Activated naive CD4-positive, alpha-beta T cell treated with anti-CD3 and anti-CD28 coated beads, Interleukin-2, amount 10 ng/mL, durations not matched to agents 7 days and 5 days (primary cell): ENCODE measurements at regions not wholly inside any gene's neighbourhood (a gene's known extent, or its start where the extent isn't known, plus 50 kb on each side); places are given as distances from the start of the nearest gene placed in this dataset.

Experiments used
- CTCF ChIA-PET: fragments of 350-600 bp; sonication (Branson Sonifier 250); formaldehyde crosslinking; loops from one replicate; lab custom pipeline; 2021; ENCODE audit warnings: antibody characterized with exemption; lab: Charles Lee
- DNase-seq: peaks from one replicate; pipeline ENCODE4 v3.0.0-alpha.2; 2020
- H3K27ac Mint-ChIP-seq: one replicate; pipeline ENCODE4 v1.8.0; 2021; ENCODE audit warnings: mild to moderate bottlenecking, moderate library complexity, mixed read lengths
- H3K27me3 Mint-ChIP-seq: one replicate; pipeline ENCODE4 v1.8.0; 2021; ENCODE audit warnings: mild to moderate bottlenecking, mixed read lengths
- H3K36me3 Mint-ChIP-seq: one replicate; pipeline ENCODE4 v1.8.0; 2021; ENCODE audit warnings: mixed read lengths
- H3K4me1 Mint-ChIP-seq: one replicate; pipeline ENCODE4 v1.8.0; 2021; ENCODE audit warnings: mixed read lengths
- H3K4me3 Mint-ChIP-seq: one replicate; pipeline ENCODE4 v1.8.0; 2021; ENCODE audit warnings: mild to moderate bottlenecking, moderate library complexity, mixed read lengths
- H3K9me3 Mint-ChIP-seq: one replicate; pipeline ENCODE4 v1.8.0; 2021; ENCODE audit warnings: mixed read lengths

DNA sequence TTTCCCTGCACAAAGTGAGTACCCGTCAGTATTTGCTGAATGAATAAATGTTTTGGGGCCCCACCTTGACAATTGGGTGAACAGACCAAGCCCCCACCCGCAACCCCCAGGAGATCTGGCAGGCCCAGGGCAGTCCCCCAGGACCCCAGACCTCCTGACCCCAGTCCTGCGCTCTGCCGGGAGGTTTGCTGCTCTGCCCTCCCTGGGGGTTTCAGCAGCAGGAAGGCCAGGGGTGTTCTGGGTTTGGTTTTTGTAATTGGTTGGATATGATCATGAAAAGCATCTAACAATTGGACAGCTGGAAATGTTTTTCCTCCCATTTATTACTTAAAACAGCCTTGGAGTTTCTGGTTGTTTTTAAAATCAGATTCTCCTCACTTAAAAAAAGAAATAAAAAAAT is 193.8 kb downstream of the URI1 start:
- H3K4me1 Mint-ChIP-seq, result no peaks in the 10 kb centered on the region
- no peak overlapping the region for H3K4me3 Mint-ChIP-seq
- CTCF ChIA-PET, result no interaction called here
- no peak for DNase-seq
- no peaks in the 10 kb centered on the region for H3K9me3 Mint-ChIP-seq
- H3K36me3 Mint-ChIP-seq, result no peaks in the 10 kb centered on the region
- no peaks in the 10 kb centered on the region for H3K27me3 Mint-ChIP-seq
- H3K27ac Mint-ChIP-seq, result no peak overlapping the region

- H3K4me3 Mint-ChIP-seq, result no peak overlapping the region
- no peak overlapping the region for H3K27ac Mint-ChIP-seq
- CTCF ChIA-PET, result no interaction called here
- H3K9me3 Mint-ChIP-seq, result no peaks in the 10 kb centered on the region
- DNase-seq, result no peak
- no peaks in the 10 kb centered on the region for H3K36me3 Mint-ChIP-seq
- no peaks in the 10 kb centered on the region for H3K27me3 Mint-ChIP-seq
- no peaks in the 10 kb centered on the region for H3K4me1 Mint-ChIP-seq
Observed at GRCh38 chr19:30136611-30137195, 194.7 kb downstream of the URI1 start.

DNA sequence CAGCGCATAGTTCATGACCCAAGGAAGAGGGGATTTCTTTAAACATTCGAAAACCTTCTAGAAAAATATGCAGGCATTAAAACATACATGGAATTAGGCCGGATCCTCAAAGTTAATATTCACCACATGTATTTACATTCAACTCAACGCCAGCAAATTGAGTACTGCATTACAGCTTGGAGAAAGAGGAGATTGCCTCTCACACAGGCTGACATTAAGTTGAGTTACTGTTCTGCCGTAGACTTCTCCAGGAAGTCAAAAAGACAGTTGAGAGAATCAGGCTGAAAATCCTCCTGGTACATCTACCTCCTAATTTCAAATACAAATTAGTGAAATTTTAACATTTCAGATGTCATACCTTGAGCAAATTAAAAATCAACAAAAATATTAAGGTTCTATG is 195.7 kb downstream of the URI1 start:
- Mint-ChIP-seq H3K27me3 (no peaks in the 10 kb centered on the region), H3K36me3 (no peaks in the 10 kb centered on the region), H3K4me3 (no peak overlapping the region), H3K27ac (no peak overlapping the region), H3K4me1 (no peaks in the 10 kb centered on the region), H3K9me3 (no peaks in the 10 kb centered on the region)
- no peak for DNase-seq
- CTCF ChIA-PET, result no interaction called here

- H3K4me1 Mint-ChIP-seq, result no peaks in the 10 kb centered on the region
- H3K9me3 Mint-ChIP-seq, result no peaks in the 10 kb centered on the region
- H3K36me3 Mint-ChIP-seq, result no peaks in the 10 kb centered on the region
- DNase-seq, result no peak
- no peak overlapping the region for H3K27ac Mint-ChIP-seq
- CTCF ChIA-PET, result no interaction called here
- no peak overlapping the region for H3K4me3 Mint-ChIP-seq
- H3K27me3 Mint-ChIP-seq, result no peaks in the 10 kb centered on the region
Observed at GRCh38 chr19:30144242-30144758, 202.3 kb downstream of the URI1 start.

DNA sequence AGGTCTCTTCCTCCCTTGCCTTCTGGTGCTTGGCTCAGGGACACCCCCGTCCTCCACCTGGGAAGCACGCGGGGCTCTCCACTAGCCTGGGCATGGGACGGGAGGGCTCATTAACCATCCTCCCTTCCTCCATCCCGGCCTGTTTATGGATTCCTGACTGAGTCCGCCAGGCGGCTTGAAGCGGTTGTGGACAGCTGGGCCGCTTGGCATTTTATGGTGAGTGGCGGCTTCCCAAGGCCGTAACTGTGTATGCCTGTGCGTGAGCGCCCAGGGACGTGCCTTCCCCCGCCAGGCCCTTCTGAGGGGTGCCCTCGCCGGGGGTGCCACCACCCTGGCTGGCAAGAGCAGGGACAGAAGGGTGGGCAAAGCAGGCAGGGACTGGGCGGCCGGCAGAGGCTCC is 202.8 kb downstream of the URI1 start:
- H3K4me3 Mint-ChIP-seq, result no peak overlapping the region
- no peaks in the 10 kb centered on the region for H3K9me3 Mint-ChIP-seq
- no peak overlapping the region for H3K27ac Mint-ChIP-seq
- H3K27me3 Mint-ChIP-seq, result no peaks in the 10 kb centered on the region
- DNase-seq, result no peak
- no peaks in the 10 kb centered on the region for H3K36me3 Mint-ChIP-seq
- H3K4me1 Mint-ChIP-seq, result no peaks in the 10 kb centered on the region
- CTCF ChIA-PET, result no interaction called here

DNA sequence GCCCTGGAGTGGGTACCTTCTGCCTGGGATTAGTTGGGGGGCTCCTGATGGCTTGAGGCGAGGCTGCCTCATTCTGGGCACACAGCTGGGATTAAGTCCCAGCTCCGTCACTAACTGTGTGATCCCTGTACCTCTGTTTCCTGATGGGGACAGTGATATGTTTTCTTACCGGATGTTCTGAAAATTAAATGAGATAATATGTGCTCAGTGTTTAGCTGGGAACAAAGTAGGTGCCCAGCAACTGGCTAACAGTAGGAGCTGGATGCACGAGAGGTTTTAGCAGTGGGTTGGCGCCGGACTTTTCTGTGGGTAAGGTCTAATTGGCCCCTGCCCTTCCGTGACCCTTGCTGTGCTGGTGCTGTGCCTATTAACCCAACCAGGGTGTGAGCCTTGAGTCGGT is 203.4 kb downstream of the URI1 start:
- CTCF ChIA-PET, result no interaction called here
- no peak for DNase-seq
- no peak overlapping the region for H3K4me3 Mint-ChIP-seq
- no peaks in the 10 kb centered on the region for H3K4me1 Mint-ChIP-seq
- no peak overlapping the region for H3K27ac Mint-ChIP-seq
- no peaks in the 10 kb centered on the region for H3K27me3 Mint-ChIP-seq
- H3K9me3 Mint-ChIP-seq, result no peaks in the 10 kb centered on the region
- H3K36me3 Mint-ChIP-seq, result no peaks in the 10 kb centered on the region

- H3K4me1 Mint-ChIP-seq, result no peaks in the 10 kb centered on the region
- no peak for DNase-seq
- CTCF ChIA-PET, result no interaction called here
- no peak overlapping the region for H3K4me3 Mint-ChIP-seq
- no peaks in the 10 kb centered on the region for H3K9me3 Mint-ChIP-seq
- H3K36me3 Mint-ChIP-seq, result no peaks in the 10 kb centered on the region
- no peak overlapping the region for H3K27ac Mint-ChIP-seq
- H3K27me3 Mint-ChIP-seq, result no peaks in the 10 kb centered on the region
Observed at GRCh38 chr19:30146346-30146745, 204.3 kb downstream of the URI1 start.

GRCh38 chr19:30148039-30148790 is 206.2 kb downstream of the URI1 start:
- Mint-ChIP-seq H3K4me1 (no peaks in the 10 kb centered on the region), H3K9me3 (no peaks in the 10 kb centered on the region), H3K4me3 (no peak overlapping the region), H3K36me3 (no peaks in the 10 kb centered on the region), H3K27ac (no peak overlapping the region), H3K27me3 (no peaks in the 10 kb centered on the region)
- CTCF ChIA-PET, result no interaction called here
- no peak for DNase-seq

DNA sequence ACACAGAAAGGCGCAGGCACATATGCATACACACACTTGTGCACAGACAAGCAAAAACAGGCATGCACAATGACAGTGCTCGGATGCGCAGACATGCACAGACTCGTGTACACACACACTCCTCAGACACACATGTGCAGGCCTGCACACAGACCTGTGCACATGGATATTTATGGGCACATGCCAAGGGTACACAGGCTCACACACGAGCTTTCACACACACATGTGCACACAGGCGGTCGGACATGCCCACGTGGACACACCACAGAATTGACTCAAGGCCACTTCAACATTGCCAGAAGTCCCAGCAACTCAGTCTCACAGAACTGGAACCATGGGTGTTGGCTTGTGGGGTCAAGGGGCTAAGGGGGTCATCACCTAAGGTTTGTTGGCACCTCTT is 206.8 kb downstream of the URI1 start:
- no peaks in the 10 kb centered on the region for H3K9me3 Mint-ChIP-seq
- H3K27ac Mint-ChIP-seq, result no peak overlapping the region
- no peak overlapping the region for H3K4me3 Mint-ChIP-seq
- CTCF ChIA-PET, result no interaction called here
- no peaks in the 10 kb centered on the region for H3K4me1 Mint-ChIP-seq
- H3K27me3 Mint-ChIP-seq, result no peaks in the 10 kb centered on the region
- H3K36me3 Mint-ChIP-seq, result no peaks in the 10 kb centered on the region
- no peak for DNase-seq

- Mint-ChIP-seq H3K9me3 (no peaks in the 10 kb centered on the region), H3K27me3 (no peaks in the 10 kb centered on the region), H3K4me3 (no peak overlapping the region), H3K27ac (no peak overlapping the region), H3K4me1 (no peaks in the 10 kb centered on the region), H3K36me3 (no peaks in the 10 kb centered on the region)
- no peak for DNase-seq
- CTCF ChIA-PET, result no interaction called here
Observed at GRCh38 chr19:30149300-30149699, 207.3 kb downstream of the URI1 start.

GRCh38 chr19:30150626-30151025 is 208.6 kb downstream of the URI1 start:
- no peaks in the 10 kb centered on the region for H3K27me3 Mint-ChIP-seq
- H3K4me1 Mint-ChIP-seq, result no peaks in the 10 kb centered on the region
- DNase-seq, result no peak
- no peaks in the 10 kb centered on the region for H3K36me3 Mint-ChIP-seq
- H3K4me3 Mint-ChIP-seq, result no peak overlapping the region
- CTCF ChIA-PET, result no interaction called here
- H3K9me3 Mint-ChIP-seq, result no peaks in the 10 kb centered on the region
- no peak overlapping the region for H3K27ac Mint-ChIP-seq

GRCh38 chr19:30151081-30151480 is 209.0 kb downstream of the URI1 start:
- no peak for DNase-seq
- no peak overlapping the region for H3K27ac Mint-ChIP-seq
- no peak overlapping the region for H3K4me3 Mint-ChIP-seq
- no peaks in the 10 kb centered on the region for H3K27me3 Mint-ChIP-seq
- H3K4me1 Mint-ChIP-seq, result no peaks in the 10 kb centered on the region
- CTCF ChIA-PET, result no interaction called here
- H3K36me3 Mint-ChIP-seq, result no peaks in the 10 kb centered on the region
- no peaks in the 10 kb centered on the region for H3K9me3 Mint-ChIP-seq

- H3K27me3 Mint-ChIP-seq, result no peaks in the 10 kb centered on the region
- DNase-seq, result no peak
- H3K36me3 Mint-ChIP-seq, result no peaks in the 10 kb centered on the region
- H3K4me3 Mint-ChIP-seq, result no peak overlapping the region
- no peaks in the 10 kb centered on the region for H3K9me3 Mint-ChIP-seq
- no peaks in the 10 kb centered on the region for H3K4me1 Mint-ChIP-seq
- CTCF ChIA-PET, result no interaction called here
- no peak overlapping the region for H3K27ac Mint-ChIP-seq
Observed at GRCh38 chr19:30152510-30153291, 210.7 kb downstream of the URI1 start.

GRCh38 chr19:30153326-30154210 is 211.5 kb downstream of the URI1 start:
- CTCF ChIA-PET, result no interaction called here
- Mint-ChIP-seq H3K36me3 (no peaks in the 10 kb centered on the region), H3K4me1 (no peaks in the 10 kb centered on the region), H3K9me3 (no peaks in the 10 kb centered on the region), H3K4me3 (no peak overlapping the region), H3K27me3 (no peaks in the 10 kb centered on the region), H3K27ac (no peak overlapping the region)
- DNase-seq, result no peak
